OCI-LY7 (cell line): ENCODE measurements at regions not wholly inside any gene's neighbourhood (a gene's known extent, or its start where the extent isn't known, plus 50 kb on each side); places are given as distances from the start of the nearest gene placed in this dataset.

Experiments used
- BruUV-seq: library from RNA; stranded (reverse); fragments of 400-500 nt; replicated peaks from 2 replicates; lab custom pipeline; 2021; lab: Mats Ljungman, UMichigan
- CTCF ChIA-PET: fragments of 300-600 bp; sonication (Branson Sonifier 250); formaldehyde crosslinking; loops from one replicate; lab custom pipeline; 2022; ENCODE audit warnings: antibody characterized with exemption; ENCODE audit not compliant: unreplicated experiment; lab: Charles Lee
- POLR2A ChIA-PET: fragments of 300-600 bp; sonication (Branson Sonifier 250); formaldehyde crosslinking; loops from one replicate; lab custom pipeline; 2022; ENCODE audit warnings: antibody characterized with exemption; lab: Charles Lee
- DNase-seq: peaks from one replicate; pipeline ENCODE4 v3.0.0-alpha.2; 2015; ENCODE audit warnings: low spot score
- H2AFZ ChIP-seq: fragments of 200-600 bp; sonication (generic), shearing (Covaris generic); 2 replicates; pipeline ENCODE4 v1.6.1; 2014; ENCODE audit warnings: mild to moderate bottlenecking, antibody characterized with exemption, low read length, moderate library complexity
- H3K27ac ChIP-seq: fragments of 200-600 bp; sonication (generic); 2 replicates; pipeline ENCODE4 v1.5.1; 2014; ENCODE audit warnings: mixed run types, low read depth, mild to moderate bottlenecking, moderate library complexity, low read length, inconsistent platforms; ENCODE audit not compliant: poor library complexity, severe bottlenecking
- H3K36me3 ChIP-seq: fragments of 200-600 bp; sonication (generic); 2 replicates; pipeline ENCODE4 v1.6.1; 2014; ENCODE audit warnings: mild to moderate bottlenecking, antibody characterized with exemption, low read length, moderate library complexity, mixed read lengths; ENCODE audit not compliant: insufficient read depth
- H3K4me1 ChIP-seq: fragments of 200-600 bp; sonication (generic); 2 replicates; pipeline ENCODE4 v1.5.1; 2014; ENCODE audit warnings: mild to moderate bottlenecking, low read length; ENCODE audit not compliant: insufficient read depth, poor library complexity, severe bottlenecking
- H3K4me2 ChIP-seq: fragments of 200-600 bp; sonication (generic); 2 replicates; pipeline ENCODE4 v1.6.1; 2014; ENCODE audit warnings: mild to moderate bottlenecking, low read length
- H3K4me3 ChIP-seq: fragments of 200-600 bp; sonication (generic); 2 replicates; pipeline ENCODE4 v1.5.1; 2014; ENCODE audit warnings: mild to moderate bottlenecking, low read depth, low read length; ENCODE audit not compliant: poor library complexity, severe bottlenecking
- H3K79me2 ChIP-seq: fragments of 200-600 bp; sonication (generic); 2 replicates; pipeline ENCODE4 v1.6.1; 2016; ENCODE audit warnings: low read depth, mild to moderate bottlenecking, low read length, moderate library complexity, mixed read lengths; ENCODE audit not compliant: insufficient read depth
- H3K9me2 ChIP-seq: fragments of 200-600 bp; sonication (generic); 2 replicates; pipeline ENCODE4 v1.6.1; 2016; ENCODE audit warnings: mild to moderate bottlenecking, low read length, mixed read lengths; ENCODE audit not compliant: insufficient read depth
- H3K9me3 ChIP-seq: fragments of 200-600 bp; sonication (generic); 2 replicates; pipeline ENCODE4 v1.6.1; 2014; ENCODE audit warnings: mild to moderate bottlenecking, mixed run types, low read length, mixed read lengths
- H4K20me1 ChIP-seq: fragments of 200-600 bp; sonication (generic); 2 replicates; pipeline ENCODE4 v1.6.1; 2014; ENCODE audit warnings: mild to moderate bottlenecking, antibody characterized with exemption, low read length, moderate library complexity, mixed read lengths; ENCODE audit not compliant: insufficient read depth
- EZH2phosphoT487 ChIP-seq: fragments of 200-600 bp; sonication (generic); IDR thresholded peaks from 2 replicates; pipeline ENCODE4 v1.6.1; 2018; ENCODE audit warnings: low read depth, borderline replicate concordance, mild to moderate bottlenecking, mixed run types, antibody characterized with exemption, low read length, moderate library complexity, mixed read lengths
- intact Hi-C: fragments of 100-400 bp; cut with micrococcal nuclease; formaldehyde crosslinking; loops from one replicate; pipeline ENCODE4 v1.10.0; 2022; ENCODE audit not compliant: unreplicated experiment
- TF ChIP-seq, protein P1 (sequence below): fragments of 200-600 bp; sonication (generic); conservative IDR thresholded peaks from 2 replicates; pipeline ENCODE4 v1.5.1; 2014; ENCODE audit warnings: mild to moderate bottlenecking, antibody characterized with exemption, low read length, moderate library complexity, mixed read lengths

DNA sequence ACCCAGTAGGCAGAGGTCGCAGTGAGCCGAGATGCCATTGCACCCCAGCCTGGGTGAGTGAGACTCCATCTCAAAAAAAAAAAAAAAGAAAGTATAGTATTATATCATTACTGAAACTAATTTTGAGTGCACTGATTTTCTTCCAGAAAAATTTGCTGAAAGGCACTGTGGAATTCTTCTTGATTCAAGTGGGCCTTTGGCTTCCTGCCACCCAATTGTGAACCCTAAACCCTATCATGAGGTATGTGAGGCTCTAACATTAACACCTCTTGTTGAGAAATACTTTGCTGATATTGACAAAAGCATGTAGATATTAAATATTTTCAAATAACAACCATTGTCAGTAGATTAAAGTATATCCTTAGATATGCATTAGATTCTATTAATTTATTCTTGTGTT is 211.2 kb downstream of the LRRK2 start:
- intact Hi-C loops: no loop called here
- no peak overlapping the region for H3K4me2 ChIP-seq
- ChIA-PET POLR2A (interaction anchor here (0.6 to 1.6 kb wide), 2 partner anchors 12 to 62 kb away, joined by 4 to 5 read pairs; no protein-coding TSS in a partner anchor), CTCF (no interaction called here)
- BruUV-seq: no TSS peak
- H3K36me3 ChIP-seq: no peaks in the 10 kb centered on the region
- no peak overlapping the region for H3K4me3 ChIP-seq
- no peak overlapping the region for H2AFZ ChIP-seq
- no peaks in the 10 kb centered on the region for H3K79me2 ChIP-seq
- H3K9me3 ChIP-seq: no peaks in the 10 kb centered on the region
- no peak for TF ChIP-seq EZH2phosphoT487
- TF ChIP-seq, protein P1, sequence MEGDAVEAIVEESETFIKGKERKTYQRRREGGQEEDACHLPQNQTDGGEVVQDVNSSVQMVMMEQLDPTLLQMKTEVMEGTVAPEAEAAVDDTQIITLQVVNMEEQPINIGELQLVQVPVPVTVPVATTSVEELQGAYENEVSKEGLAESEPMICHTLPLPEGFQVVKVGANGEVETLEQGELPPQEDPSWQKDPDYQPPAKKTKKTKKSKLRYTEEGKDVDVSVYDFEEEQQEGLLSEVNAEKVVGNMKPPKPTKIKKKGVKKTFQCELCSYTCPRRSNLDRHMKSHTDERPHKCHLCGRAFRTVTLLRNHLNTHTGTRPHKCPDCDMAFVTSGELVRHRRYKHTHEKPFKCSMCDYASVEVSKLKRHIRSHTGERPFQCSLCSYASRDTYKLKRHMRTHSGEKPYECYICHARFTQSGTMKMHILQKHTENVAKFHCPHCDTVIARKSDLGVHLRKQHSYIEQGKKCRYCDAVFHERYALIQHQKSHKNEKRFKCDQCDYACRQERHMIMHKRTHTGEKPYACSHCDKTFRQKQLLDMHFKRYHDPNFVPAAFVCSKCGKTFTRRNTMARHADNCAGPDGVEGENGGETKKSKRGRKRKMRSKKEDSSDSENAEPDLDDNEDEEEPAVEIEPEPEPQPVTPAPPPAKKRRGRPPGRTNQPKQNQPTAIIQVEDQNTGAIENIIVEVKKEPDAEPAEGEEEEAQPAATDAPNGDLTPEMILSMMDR: no peak
- H4K20me1 ChIP-seq: no peaks in the 10 kb centered on the region
- H3K4me1 ChIP-seq: no peaks in the 10 kb centered on the region
- H3K27ac ChIP-seq: no peak overlapping the region
- no peaks in the 10 kb centered on the region for H3K9me2 ChIP-seq
- DNase-seq: no peak

DNA sequence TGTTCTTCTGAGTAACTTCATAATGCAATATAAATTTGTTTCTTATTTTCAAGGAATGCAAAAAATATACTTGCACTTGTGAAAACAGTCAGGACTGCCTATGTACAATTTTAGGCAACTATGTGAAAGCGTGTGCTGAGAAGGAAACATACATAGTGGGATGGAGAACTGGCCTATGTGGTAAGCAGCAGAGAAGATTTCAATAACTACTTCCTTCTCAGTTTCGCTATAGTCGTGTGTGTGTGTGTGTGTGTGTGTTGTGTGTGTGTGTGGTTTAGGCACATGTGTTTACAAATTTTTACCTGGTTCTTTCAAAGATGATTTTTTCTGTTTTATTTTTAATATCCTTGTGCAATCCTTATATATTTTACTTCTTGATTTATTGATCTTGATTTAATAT is 211.8 kb downstream of the LRRK2 start:
- CTCF ChIA-PET: no interaction called here
- no peaks in the 10 kb centered on the region for H3K79me2 ChIP-seq
- no peaks in the 10 kb centered on the region for H3K4me1 ChIP-seq
- no peaks in the 10 kb centered on the region for H3K9me2 ChIP-seq
- H3K4me2 ChIP-seq: no peak overlapping the region
- no TSS peak for BruUV-seq
- no peak overlapping the region for H3K27ac ChIP-seq
- POLR2A ChIA-PET: no interaction called here
- no peaks in the 10 kb centered on the region for H3K9me3 ChIP-seq
- no peak overlapping the region for H2AFZ ChIP-seq
- intact Hi-C loops: no loop called here
- no peaks in the 10 kb centered on the region for H4K20me1 ChIP-seq
- no peak overlapping the region for H3K4me3 ChIP-seq
- TF ChIP-seq EZH2phosphoT487: no peak
- TF ChIP-seq, protein P1: no peak
- H3K36me3 ChIP-seq: no peaks in the 10 kb centered on the region
- no peak for DNase-seq

DNA sequence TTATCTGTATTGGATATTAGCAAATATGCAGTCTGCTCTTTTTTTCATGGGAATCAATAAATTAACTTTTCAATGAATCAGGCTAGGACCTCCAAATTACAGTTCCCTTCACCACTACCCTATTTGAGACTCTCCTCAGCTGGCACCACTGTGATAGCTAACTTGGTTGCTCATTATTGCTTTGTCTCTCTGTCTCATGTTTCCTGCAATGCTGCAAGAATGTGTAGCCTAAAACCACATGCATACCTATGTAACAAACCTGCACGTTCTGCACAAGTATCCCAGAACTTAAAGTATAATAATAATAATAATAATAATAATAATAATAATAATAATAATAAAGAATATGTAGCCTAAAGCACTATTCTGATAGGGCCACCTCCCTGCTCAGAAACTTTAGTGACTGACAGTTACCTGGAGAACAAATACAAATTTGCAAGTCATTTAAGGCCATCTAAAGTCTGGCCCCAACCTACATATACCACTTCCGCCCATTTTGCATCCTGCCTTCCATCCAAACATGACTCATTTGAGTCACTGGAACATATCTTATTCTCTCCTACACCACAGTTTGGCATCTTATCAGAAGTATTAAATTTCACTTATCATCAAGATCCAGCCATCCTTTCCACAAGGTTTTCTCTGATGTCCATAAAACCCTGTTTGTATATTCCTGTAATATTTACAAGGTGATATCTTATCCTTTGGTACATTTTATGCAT is 215.1 kb downstream of the LRRK2 start:
- Histone ChIP-seq H4K20me1 (no peaks in the 10 kb centered on the region), H3K27ac (no peak overlapping the region), H3K4me1 (no peaks in the 10 kb centered on the region), H3K79me2 (no peaks in the 10 kb centered on the region), H3K4me2 (no peak overlapping the region), H3K9me3 (no peaks in the 10 kb centered on the region), H3K9me2 (no peaks in the 10 kb centered on the region), H3K36me3 (no peaks in the 10 kb centered on the region), H3K4me3 (no peak overlapping the region), H2AFZ (no peak overlapping the region)
- TF ChIP-seq EZH2phosphoT487: no peak
- TF ChIP-seq, protein P1: no peak
- no TSS peak for BruUV-seq
- CTCF ChIA-PET: no interaction called here
- POLR2A ChIA-PET: no interaction called here
- intact Hi-C loops: no loop called here
- DNase-seq: no peak
